NCI-H2227 (cell line): ENCODE measurements at regions not wholly inside any gene's neighbourhood (a gene's known extent, or its start where the extent isn't known, plus 50 kb on each side); places are given as distances from the start of the nearest gene placed in this dataset.
"Not testable (repeated sequence)": the region's sequence is repeated elsewhere in the genome, so short reads cannot be mapped to it uniquely, and the experiment has no call there.

Source experiments
- DNase-seq: peaks from one replicate; lab custom pipeline; 2025; ENCODE audit not compliant: unreplicated experiment; lab: John Stamatoyannopoulos, UW

DNA sequence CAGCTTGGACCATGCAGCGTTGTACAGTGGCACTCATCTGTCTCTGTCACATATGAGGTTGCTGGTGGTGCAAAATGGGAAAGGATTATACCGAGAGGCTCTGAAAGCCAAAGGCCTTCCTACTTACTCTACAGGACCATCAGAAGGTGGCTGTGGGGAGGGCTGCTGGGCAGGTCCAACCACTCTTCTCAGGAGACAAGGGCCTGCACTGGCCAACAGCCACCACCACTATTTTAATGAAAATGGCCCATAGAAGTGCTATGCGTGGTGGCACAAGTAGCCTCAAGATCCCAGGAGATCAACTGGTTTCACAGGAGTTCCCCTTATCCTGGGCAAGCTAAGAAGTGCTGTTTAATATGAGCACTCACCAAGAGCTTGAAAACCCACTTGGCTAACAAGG, 52.3 kb downstream of the MRPL57 start:
- DNase-seq, result no peak

DNA sequence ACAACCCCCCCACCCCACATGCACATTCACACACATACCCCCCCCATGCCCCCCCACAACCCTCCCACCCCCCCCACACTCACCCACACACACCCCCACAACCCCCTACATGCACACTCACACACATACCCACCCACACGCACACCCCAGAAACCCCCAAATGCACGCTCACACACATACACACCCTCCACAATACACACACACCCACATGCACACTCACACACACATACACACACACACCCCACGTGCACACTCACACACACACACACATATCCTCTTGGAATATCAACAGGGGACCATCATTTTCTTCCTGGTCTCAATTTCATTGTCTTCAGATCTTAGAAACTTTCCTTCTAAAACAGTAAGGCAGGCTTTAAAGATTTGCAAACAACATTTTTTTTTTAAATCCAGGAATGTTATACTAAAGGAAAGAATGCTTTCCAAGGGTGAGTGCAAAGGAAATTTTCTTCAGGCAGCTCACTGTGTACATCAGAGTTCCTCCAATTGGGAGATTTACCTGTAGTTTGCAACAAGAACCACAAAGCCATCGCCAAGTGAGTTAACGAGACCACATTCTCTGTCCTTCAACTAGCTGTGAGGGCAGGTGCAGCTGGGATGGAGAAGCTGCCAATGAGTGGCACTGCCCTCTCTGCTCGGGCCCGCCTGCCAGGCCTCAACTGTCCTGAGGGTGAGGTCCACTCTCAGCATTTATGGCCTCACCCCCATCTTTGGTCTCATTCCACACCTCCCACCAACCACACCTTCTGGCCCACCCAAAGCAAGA, 53.0 kb downstream of the MRPL57 start:
- DNase-seq, result no peak

DNA sequence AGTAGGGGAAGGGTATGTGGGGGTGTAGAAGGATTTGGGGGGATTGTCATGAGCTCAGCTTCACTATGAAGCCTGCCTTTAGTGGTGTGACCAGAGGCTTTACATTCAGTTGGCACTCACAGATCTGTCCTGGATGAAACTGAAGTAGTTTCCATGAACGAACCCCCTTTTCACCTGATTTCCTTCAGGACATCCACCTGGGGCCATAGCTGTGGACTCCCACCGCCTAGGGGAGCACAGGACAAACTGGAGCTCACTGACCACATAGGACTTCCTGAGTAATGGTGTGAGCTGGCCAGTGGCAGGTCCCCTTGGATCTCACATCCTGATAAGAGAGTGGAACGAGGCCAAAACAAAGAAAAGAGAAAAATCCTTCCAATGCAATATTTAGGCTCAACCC, 54.1 kb downstream of the MRPL57 start:
- DNase-seq, result no peak

DNA sequence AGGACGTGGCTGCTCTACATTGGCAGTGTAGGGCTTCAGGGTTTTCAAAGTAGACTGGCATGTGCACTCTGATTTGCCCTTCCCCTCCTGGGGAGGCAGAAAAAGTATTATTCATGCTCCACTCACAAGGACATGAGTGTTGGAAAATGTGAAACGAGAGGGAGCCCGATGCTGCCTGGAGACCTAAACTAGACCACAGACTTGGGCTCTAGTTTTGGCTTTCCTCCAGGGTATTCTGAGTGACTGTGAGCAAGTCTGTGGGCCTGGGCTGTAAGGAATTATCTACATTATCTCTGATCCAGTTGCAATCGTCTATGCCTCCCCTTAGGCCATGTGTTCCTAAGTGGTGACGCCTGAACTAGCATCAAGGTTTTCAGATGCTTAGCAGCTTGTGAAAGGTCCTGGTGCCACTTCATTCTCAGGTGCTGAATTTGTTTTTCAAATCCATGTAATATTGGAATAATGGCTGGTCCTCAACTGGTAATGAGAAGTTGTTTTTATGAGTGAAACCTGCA, 55.0 kb downstream of the MRPL57 start:
- DNase-seq, result no peak

DNA sequence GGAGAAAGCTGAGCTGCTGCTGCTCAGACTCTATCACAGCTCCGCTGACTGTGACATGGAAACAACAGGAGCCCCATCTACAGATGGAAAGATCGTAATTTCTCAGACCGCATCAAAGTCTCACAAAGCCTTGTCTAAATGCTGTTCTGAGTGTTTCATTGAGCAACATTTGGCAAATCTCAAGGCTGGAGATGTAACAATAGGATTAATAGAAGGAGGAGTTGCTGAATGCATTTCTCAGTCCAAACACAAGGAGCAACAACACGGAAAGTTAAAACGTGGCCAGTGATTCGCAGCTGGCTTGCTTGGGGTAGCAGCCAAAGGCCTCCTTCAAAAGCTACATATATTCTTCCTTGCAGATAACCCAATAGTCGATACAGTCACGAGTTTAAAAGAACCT, 55.7 kb downstream of the MRPL57 start:
- no peak for DNase-seq

DNA sequence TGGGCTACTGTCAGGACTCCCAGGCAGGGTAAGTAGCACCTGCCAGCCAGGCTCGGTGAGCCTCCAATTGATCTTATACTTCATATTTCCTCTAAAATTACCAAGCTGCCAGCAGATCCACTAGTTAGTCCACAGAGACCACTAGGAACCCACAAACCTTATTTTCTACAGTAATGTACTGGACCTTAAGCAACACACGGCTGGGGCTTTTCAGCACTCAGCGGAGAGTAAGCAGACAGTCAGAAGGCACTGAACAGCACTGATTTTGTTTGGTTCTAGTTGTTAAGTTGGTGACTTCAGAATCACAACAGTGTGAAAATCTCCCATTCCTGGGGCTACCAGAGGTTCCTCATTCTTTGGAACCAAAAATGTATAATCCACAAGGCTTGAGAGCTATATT, 56.1 kb downstream of the MRPL57 start:
- no peak for DNase-seq

DNA sequence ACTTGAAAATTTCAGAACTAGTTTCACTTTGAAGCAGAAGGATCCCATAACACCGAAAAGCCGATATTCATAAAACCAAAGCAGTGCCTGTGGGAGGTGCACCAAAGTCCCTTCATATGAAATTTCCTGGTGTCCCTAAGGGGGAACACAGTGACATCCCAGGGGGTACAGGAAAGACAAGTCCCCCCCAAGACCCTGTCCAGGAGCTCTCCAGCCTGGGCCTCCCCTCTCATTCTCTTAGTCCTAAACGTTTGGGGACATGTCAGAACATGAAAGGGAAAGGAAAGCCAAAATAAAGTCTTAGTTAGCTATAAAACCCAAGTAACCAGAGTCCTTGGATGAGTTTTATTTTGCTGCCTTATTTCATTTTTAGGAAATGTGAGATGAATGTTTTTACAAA, 56.6 kb downstream of the MRPL57 start:
- DNase-seq, result no peak

DNA sequence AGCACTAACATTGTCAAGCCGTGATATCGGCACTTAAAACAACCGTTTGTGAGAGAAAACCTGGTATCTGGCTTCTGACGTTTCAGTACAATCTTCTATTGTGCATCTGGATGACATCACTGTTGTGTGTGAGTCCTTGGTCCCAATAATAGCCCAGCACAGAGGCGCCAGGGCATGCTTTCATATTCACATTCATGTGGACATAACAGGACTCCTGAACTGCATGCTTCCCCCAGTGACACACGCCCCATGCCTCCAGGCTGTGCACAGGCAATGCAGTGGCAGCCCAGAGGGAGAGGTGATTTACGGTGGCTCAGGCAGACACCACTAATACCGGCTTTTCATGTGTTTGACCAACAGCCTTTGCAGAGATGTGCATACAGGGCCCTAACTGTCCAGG, 58.1 kb downstream of the MRPL57 start:
- peak; percentile 7 for DNase-seq

DNA sequence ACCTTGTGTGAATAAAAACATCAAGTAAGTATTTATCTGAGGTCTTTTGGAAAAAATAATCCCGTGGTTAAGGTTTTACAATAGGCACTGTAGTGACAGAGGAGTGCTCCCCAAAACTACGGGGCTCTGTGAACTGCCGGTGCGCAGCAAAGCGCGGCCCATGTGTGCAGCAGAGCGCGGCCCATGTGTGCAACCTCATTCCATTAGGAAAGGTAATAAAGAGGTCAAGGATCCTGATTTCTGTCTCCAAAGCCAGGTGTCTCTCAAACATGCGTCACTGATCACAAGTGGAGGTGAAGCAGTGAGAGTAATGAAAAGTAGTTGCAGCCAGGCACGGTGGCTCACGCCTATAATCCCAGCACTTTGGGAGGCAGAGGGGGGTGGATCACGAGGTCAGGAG, 58.7 kb downstream of the MRPL57 start:
- DNase-seq, result no peak

DNA sequence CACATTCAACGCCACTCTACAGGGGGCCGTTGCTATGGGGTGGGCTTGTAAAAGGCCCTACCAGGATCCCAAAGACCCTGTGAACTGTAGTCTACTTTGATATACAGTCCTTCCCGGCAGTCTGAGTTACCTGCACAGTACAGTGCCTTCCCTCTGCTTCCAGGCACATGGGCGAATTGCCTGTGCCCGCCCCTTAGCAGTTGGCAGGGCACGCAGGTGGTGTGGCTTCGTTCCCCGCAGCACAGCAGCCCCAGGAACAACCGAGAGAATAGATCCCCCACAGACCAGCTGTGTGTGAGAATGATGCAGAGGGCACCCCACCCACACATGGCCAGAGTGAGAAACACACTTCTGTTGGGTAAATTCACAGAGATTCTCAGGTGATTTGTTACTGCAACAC, 60.6 kb downstream of the MRPL57 start:
- no peak for DNase-seq

DNA sequence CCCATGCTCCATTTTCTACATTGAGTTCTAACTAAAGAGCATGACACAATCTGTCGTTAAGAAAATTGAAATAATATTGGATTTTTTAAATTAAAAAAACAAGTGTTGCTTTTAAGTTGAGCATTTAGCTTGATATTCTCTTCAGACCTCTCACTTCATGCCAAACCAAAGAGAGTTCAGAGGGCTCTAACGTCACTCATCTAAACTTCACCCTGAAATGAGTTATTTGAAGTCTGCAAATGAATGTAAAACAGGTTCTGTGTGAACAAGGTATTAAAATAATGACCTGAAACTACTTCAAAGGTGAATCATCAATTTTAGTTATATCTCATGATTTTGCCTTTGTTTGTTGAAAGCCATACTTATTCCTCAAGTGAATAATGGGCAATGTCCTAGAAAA, 61.8 kb downstream of the MRPL57 start:
- no peak for DNase-seq

DNA sequence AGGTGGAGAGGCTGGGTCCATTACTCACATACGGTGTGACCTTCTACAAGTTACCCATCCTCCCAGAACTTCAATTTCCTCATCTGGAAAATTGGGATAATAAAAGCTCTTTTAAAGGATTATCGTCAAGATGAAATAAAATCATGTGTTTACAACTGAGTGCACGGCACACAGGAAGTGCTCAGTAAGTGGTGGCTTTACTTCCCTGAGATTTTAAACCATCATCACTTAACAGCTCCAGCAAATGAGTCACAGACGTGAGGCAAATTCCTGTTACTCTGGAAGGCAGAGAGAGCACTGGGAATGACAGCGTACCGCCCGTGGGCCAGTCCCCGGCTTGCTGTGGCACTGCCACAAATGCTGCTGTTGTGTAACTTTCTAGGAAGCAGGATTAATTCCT, 64.1 kb downstream of the MRPL57 start:
- DNase-seq, result no peak

DNA sequence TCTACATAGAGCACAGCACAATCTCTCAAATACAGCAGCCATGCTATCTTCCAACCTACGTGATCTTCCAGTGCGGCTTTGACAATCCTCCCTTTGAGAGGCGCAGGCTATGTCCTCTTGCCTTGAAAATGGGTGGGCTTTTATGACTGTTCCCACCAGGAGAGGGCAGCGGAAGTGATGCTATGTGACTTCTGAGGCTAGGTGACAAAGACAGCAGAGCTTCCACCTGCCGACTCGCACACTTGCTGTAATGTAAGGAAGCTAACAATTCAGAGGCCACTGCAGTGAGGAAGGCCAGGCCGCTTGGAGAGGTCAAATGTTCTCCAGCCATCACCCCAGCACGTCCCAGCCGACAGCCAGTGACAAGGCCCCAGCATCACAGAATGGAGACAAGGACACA, 65.8 kb downstream of the MRPL57 start:
- DNase-seq, result no peak

DNA sequence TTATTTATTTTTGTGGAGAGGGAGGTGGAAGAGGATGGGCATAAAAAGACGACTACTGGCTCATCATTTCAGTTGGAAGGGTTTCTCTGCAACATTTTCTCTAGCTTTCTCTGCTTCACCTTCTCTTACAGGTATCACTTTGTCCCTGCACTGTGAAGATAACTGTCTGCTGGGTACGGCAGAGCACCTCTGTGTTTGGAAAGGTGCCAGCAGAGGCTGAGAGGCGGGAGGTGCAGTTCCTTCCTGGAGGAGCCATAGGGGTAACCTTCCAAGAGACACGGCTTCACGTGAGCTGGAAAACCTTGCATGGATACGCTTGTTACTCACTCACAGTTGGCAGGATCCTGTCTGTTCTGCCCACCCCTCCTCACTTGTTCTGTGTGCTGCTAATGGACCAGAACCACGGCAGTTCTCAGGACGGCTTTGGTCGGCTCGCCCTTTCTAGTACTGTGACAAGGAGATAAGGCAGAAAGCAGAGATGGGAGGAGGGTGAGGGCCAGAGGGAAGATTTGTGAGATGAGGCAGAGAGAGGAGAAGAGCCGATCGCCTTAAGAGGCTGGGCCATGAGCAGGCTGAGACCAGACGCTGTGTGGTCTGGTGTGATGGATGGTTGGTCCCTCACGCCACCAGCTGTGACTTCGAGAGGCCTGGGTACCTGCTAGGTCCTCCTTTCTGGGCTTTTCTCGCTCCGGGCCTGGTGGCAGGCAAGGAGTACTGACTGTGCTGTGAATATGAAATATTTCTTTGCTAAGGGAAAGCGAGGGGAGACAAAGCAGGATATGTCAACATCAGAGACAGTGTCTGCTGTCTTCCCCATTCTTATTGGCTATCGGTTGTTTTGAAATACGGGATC, 66.8 kb downstream of the MRPL57 start:
- peak; percentile 3 for DNase-seq

DNA sequence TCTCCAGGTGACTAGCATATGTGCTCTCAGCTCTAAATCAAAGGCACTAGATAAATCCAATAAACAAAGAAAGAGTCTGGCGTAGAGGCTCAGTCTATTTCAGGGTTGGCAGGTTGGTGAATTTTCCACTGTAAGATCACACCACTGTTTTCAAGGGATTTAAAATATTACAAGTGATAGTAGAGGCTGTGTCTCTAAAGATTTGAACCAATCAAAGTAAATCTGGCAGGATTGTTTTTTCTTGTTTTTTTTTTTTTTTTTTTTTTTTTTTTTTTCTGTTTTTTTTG, 67.4 kb downstream of the MRPL57 start:
- not testable (repeated sequence) for DNase-seq

DNA sequence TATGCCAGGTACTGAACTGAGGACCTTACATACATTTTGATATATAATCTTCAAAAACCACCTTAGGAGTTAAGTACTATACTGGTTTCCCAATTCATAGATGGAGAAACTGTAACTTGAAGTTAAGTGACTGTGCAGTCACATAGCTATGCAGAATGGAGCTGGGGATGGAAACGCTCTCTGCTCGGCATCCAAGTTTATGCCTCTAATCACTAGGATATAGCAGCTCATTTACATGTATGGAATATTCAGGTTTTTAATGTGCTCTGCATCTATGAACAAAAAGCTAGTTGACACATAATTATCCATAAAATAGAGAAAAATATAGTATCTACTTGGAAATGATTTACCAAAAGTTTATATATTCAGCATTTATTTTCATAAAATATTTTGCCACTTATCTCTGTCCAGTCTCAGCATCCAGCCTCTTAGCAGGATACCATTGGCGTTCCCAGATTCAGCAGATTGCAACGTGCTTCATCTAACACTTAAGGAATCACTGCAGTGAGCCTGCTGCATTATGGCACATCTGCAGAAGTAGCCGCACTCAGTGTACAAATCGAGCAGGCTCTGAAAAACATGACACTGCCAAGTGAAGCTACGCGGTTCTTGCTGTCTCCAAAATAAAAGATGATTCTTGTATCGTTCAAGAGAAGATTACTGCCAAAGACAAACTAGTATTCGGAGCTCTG, 70.4 kb downstream of the MRPL57 start:
- DNase-seq, result no peak

DNA sequence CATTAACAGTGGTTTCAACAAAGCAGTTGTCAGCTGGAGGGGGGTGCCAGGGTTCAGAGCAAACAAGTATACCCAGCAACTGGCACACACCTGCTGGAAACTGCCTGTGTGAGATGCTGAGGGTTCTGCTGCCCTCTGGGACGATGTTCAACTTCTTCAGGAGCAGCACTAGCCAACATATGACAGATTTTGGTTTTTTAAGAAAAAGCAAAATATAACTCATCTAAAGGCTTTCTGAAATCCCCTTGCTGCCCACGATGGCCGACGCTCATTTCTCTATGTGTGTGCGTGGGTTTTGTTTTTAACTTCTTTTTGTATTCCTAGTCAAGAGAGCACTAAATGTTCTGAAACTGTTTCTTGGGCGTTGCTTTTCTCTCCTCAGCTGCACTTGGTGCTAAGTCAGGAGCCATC, 79.9 kb downstream of the MRPL57 start:
- no peak for DNase-seq

DNA sequence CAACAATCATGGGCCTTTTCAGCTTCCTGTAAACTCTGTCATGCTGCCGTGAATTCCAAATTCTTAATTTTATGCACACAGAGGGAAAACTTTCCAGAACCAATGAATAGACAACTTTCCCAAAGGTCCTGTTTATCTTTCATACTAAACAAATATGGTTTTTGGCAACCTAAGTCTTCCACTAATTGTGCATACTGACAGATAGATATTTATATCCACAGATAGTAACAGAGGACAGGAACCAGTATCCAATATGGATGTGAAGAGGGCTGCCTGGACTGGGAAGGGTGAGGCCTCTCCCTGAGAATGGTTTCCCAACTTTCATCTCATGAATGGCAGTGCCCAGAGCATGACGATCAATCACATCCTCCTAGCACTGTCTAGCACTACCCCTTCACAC, 80.4 kb downstream of the MRPL57 start:
- DNase-seq, result no peak

DNA sequence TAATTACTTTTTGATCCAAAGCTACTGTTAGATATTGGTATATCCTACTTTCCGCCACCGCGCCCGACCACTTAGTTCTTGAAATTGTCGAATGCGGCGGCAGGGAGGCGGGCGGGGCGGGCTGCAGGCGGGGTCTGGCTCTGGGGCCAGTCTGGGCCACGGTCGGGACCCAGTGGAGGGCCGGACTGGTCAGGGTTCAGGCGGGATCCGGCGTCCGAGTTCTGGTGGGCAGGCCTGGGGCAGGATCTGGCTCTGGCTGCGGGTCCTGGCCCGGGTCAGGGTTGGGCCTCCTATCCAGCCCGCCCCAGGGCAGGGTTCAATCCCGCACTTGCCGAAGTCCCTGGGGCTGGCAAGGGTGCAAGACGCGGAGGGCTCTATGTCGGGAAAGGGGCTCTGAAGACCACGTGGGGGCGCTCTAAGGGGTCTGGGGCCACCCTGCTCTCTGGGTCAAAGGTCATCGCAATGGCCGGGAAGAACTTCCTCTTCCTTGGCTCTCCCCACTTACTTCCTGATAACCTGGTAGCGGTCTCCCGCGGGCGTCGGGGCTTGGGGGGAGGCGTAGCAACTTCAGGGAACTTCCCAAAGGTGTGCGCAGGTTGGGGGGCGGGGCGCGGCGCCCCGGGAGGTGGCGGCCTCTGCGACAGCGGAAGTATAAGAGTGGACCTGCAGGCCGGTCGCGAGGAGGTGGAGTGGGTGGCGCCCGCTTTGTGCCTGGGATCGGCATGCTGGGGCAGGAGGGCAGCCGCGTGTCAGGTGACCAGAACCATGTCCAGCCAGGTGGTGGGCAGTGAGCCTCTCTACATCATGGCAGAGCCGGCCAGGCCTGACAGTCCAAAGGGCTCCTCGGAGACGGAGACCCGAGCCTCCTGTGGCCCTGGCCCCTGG, 83.4 kb downstream of the MRPL57 start:
- DNase-seq, result no peak

DNA sequence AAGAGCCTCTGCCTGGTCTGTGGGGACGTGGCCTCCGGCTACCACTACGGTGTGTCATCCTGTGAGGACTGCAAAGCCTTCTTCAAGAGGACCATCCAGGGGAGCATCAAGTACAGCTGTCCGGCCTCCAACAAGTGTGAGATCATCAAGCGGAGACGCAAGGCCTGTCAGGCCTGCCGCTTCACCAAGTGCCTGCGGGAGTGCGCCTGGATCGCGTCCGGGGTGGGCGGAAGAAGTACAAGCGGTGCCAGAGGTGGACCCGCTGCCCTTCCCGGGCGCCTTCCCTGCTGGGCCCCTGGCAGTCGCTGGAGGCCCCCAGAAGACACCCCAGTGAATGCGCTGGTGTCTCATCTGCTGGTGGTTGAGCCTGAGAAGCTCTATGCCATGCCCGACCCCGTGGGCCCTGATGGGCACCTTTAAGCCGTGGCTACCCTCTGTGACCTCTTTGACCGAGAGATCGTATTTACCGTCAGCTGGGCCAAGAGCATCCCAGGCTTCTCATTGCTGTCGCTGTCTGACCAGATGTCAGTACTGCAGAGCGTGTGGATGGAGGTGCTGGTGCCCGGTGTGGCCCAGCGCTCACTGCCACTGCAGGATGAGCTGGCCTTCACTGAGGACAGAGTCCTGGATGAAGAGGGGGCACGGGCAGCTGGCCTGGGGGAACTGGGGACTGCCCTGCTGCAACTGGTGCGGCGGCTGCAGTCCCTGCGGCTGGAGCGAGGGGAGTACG, 84.3 kb downstream of the MRPL57 start:
- not testable (repeated sequence) for DNase-seq
